Posterior cingulate gyrus (tissue), 11 donors: ENCODE measurements at regions not wholly inside any gene's neighbourhood (a gene's known extent, or its start where the extent isn't known, plus 50 kb on each side); places are given as distances from the start of the nearest gene placed in this dataset.

Source experiments
- DNase-seq, 10 donors: peaks; one replicate each; pipeline versions ENCODE4 v3.0.0 to v3.0.0-alpha.2; 2020 to 2021; ENCODE audit warnings: mixed read lengths in 3 of 10
- intact Hi-C: fragments of 100-400 bp; cut with DNase I; formaldehyde crosslinking; loops from one replicate; pipeline ENCODE4 v1.15.1; 2023

DNA sequence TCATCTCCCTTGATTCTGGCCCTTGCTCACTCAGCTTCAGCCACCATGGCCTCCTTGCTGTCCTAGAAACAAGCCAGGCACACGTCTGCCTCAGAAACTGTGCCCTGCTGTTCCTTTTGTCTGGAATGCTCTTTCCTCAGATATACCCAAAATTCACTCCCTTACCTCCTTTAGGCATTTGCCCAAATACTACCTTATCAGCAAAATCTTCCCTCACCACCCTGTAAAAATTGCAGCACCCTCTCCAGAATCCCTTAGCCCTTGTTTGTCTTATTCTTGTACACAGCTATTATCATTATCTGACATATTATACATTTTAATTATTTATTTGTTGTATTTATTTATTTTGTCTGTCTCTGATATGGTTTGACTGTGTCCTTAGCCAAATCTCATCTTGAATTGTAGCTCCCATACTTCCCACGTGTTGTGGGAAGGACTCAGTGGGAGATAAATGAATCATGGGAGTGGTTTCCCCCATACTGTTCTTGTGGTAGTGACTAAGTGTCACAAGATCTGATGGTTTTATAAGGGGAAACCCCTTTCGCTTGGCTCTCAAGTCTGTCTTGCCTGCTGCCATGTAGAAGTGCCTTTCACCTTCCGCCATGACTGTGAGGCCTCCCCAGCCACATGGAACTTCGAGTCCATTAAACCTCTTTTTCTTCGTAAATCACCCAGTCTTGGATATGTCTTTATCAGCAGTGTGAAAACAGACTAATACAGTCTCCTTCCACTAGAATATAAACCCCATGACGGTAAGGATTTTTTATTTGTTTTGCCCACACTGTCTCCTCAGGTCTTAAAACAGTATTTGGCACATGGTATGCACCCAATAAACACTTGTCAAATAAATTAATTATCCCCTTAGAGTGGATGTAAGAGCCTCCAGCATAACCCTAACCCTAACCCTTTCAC lies 60.0 kb upstream of the STT3B start:
- intact Hi-C loops: no loop called here
- no peak for DNase-seq

DNA sequence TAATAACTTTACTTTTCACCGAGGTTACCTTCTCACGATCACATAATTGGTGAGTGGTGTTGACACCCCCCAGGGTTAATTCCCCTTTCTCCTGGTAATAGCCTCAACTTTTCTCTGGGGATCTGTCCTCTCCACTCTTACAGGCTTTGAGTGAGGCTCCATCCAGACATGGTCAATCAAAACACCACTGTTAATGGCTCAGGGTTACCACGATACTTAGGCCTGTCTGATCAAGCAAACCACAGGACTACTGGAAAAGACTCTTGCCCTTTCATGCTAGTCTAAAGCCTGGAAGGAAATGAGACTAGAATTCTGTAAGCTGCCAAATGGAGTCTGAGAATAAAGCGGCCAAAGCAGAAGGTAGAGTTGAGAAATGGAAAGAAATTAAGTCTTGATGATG lies 56.5 kb upstream of the STT3B start:
- DNase-seq: no peak
- intact Hi-C loops: no loop called here

DNA sequence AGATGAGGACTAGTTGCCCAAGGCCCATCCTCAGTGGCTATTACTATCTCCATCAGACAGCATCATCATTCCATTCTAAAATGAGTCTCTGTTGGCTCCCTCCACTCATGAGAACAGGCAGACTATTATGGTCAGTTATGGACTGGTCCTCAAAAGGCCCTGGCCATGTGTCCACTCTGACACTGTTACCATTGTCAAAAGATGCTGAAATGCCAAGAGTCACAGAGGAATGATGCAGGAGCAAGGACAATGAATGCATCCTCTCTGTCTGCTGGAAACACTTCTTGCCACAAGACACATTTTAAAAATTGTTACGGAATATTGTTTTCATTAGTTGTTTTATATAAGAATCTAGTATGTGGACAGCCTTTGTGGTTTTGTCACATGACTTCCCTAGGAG lies 53.3 kb upstream of the STT3B start:
- intact Hi-C loops: no loop called here
- no peak for DNase-seq

DNA sequence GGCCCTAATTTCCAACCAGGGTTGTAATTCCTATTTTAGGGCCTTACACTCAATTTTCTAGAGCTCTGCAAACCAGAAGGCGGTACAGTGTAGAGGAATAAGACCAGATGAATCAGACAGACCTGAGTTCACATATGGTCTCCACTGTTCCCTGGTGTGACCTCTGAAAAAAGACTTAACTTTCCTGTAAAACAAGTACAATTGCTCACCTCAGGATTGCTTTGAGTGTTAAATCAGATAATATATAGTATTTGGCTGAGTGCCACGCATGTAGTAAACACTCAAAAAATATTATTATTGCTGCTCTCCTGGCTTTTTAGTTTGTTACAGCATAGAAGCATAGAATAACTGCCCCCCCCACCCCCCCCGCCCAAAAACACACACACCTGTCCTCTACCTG lies 51.0 kb upstream of the STT3B start:
- DNase-seq: no peak
- intact Hi-C loops: no loop called here

DNA sequence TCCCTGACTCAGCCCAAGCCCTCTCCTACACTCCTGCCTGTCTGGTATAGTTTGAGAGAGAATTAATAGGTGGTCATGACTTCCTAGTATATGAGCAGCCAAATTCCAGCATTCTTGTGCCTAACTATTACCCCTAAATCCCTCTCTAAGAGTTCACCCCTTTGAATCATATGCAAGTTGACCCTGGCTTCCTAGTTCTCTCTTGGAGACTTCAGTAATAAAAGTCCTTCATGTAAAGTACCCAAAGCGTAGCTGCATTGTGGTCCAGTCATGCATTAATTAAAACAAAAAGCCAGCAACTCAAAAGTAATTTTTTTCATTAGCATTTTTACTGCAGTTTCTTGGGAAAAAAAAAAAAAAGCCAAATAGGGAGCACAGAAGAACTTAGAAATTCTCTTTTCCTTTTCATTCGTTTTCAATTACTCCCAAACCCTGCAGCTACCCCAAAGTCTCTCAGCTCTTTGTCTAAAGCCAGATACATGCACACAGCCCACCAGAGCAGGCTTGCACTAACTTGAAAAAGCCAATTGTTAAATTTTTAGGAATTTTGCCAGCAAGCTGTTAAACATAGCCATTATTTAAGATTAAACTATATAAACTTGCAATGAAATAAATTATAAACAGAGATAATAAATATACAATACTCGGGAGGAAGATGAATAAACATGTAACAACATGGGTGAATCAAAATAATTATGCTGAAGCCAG lies 50.1 kb upstream of the STT3B start:
- DNase-seq: no peak
- intact Hi-C loops: no loop called here
